ENCODE measurements at regions not wholly inside any gene's neighbourhood (a gene's known extent, or its start where the extent isn't known, plus 50 kb on each side); places are given as distances from the start of the nearest gene placed in this dataset.
A peak's percentile ranks its signal among the peaks of the same experiment; 100 is the strongest.
"Not testable (repeated sequence)": the region's sequence is repeated elsewhere in the genome, so short reads cannot be mapped to it uniquely, and the experiment has no call there.

DNA sequence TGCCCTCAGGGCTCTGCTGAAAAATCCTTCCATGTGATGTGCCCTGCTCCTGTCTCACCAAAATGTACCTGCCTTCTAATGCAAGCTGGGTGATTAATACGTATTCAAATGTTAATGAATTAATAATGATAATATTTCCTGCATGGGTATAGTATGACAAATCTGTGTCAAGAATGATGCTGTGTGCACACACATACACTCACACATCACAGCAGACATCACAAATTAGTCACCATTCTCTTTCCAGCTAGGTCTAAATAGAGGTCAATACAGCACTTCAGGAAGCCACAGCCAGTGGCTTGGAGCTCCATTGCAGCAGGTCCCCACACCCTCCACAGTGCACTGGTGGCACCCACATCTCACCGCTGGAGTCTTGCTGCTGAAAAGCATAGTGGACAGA lies 681.2 kb upstream of the NRP1 start:
- no peak for DNase-seq (ENCODE audit: low read depth, low spot score)

DNA sequence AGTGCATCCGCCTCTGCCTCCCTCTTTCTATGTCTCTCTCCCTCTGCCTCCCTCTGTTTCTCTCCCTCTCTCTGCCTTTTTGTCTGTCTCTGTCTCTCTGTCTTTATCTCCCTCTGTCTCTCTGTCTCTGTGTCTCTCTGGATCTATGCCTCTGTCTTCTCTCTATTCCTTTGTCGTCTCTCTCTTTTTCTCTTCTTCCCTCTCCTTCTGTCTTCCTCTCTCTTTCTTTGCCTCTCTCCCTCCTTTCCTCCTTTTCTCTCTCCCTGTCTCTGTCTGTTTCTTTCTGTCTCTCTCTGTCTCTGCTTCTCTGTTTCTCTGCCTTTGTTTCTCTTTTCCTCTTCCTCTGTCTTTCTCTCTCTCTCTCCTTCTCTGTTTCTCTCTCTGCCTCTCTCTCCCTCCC lies 678.8 kb upstream of the NRP1 start:
- no peak for DNase-seq (ENCODE audit: low read depth, low spot score)

DNA sequence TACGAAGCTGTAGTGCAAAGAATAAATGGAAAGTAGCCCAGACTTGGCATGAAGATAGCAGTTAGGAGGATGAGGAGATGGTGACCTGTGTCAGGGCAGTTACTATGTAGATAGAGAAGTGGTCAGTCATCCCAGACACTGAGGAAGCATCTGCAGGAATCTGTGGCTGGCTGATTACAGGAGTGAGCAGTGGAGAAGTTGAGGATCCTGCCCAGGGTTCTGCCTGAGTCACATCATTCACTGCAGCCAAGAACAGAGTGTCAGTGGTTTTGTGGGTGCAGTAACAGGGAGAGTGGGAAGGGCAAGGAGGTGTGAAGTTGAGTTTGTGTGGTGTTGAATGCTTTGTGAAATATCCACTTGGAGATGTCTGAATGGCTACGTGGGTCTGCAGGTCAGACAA lies 676.4 kb upstream of the NRP1 start:
- DNase-seq (ENCODE audit: low read depth, low spot score): peak; percentile 44

DNA sequence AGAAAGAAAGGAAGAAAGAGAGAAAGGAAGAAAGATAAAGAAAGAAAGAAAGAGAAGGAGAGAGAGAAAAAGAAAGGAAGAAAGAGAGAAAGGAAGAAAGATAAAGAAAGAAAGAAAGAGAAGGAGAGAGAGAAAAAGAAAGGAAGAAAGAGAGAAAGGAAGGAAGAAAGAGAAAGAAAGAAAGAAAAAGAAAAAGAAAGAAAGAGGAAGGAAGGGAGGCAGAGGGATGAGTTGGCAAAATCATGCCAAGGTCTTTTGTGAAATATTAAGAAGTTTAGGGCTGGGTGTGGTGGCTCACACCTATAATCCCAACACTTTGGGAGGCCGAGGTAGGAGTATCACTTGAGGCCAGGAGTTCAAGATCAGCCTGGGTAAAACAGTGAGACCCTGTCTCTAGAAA lies 675.8 kb upstream of the NRP1 start:
- DNase-seq (ENCODE audit: low read depth, low spot score): not testable (repeated sequence)

DNA sequence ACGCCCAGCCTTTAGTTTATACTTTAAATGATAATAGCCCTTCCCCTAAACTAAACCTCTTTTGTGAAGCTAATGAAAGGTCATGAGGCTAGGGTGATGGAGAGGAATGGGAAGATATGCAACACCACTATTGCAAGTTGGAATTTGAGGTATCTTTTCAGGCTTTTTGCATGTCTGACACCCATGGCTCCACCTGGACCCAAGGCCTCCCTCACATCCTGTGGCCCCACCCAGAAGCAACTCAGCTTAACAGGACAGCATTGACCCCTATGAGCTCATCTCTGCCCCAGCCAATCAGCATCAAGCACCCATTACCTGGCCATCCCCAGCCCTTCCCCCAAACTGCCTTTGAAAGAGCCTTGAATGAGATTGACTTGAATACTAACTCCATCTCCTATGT lies 674.2 kb upstream of the NRP1 start:
- DNase-seq (ENCODE audit: low read depth, low spot score): no peak

DNA sequence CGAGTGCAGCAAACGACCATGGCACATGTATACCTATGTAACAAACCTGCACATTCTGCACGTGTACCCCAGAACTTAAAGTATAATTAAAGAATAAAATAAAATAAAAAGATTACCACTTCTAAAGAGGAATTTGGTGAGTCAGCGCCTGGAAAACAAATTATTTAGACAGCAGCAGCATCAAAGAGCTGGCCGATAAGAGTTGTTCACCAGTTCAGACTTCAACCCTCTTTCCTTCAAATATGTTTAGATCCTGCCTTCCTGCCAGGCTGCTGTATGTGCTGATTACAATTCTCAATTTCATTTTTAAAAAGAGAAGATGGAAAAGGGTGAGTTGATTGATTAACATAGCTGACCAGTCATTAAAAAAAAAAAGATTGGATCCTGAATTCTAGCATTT lies 672.0 kb upstream of the NRP1 start:
- DNase-seq (ENCODE audit: low read depth, low spot score): peak; percentile 18

DNA sequence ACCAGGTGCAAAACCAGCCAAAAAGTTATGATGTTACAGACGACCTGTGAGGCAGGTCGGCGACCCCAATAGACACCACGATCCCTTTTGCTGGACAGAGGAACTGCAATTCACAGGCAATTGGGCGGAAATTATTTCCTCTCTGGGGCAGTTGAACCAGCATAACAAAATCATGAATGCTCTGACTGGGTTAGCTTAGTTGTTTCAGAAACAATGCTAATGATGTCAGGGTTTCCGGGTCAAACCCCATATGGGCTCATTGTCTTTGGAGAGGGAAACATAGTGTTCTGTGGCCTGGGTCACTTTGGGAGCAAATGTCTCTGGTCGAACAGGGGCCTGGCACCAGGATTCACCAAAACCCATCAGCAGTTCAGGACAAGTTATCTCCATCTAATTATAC lies 669.1 kb upstream of the NRP1 start:
- DNase-seq (ENCODE audit: low read depth, low spot score): no peak

DNA sequence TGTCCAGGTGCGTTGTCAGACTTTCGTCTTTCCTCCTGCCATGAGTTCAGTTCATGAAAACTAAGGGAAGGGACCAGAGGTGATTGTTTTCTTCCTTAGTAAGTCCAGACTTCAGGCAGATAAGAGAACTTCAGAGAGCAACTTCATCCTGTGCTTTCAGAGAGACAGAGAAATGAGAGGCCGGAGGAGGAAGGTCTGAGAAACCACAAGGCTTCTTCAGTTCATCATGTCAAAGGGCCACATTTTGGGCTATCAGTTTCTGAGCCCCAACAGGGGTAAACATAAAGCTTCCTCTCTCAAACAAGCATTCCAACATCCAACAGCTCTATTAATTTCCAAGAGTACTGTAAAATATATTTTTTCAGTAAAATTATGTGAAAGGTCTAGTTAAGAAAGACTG lies 668.4 kb upstream of the NRP1 start:
- no peak for DNase-seq (ENCODE audit: low read depth, low spot score)

DNA sequence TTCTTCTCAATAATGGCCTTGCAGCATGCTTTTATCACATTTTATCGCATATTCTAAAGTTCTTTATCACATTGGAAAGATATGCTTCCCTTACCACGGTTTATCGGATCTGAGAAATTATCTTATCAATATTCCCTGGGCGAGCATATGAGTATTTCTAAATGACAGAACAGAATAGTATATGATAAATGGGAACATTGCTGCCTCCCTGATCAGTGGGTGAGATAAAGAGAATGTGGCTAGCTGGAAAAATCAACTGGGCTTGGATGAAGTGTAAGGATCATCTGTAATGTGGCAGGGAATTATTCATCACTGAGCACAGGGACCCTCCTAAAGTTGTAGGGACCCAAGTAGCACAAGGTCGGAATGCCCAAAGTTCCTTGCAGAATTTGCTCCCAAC lies 667.4 kb upstream of the NRP1 start:
- DNase-seq (ENCODE audit: low read depth, low spot score): no peak

DNA sequence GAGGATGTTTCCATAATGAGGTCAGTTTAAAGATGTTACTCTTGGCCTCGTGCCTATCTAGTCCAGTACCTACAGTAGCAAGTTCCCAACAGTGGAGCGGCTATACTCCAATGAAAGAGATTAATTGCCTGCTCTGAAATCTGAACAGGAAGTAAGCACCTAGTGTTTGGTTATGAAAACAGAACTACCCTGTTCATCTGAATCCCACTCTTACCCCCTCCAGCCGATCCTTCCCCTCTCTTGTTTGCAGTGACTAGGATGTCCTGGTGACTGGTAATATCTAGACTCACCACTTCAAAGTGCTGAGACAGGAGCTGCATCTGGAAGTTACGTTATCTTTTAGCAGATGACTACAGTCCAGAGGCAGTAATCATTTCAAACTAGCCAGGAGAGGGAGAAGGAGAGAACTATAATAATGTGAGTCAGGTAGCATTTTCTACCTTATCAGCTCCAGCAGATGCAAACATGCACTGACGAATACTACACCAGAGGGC lies 666.7 kb upstream of the NRP1 start:
- DNase-seq (ENCODE audit: low read depth, low spot score): no peak

DNA sequence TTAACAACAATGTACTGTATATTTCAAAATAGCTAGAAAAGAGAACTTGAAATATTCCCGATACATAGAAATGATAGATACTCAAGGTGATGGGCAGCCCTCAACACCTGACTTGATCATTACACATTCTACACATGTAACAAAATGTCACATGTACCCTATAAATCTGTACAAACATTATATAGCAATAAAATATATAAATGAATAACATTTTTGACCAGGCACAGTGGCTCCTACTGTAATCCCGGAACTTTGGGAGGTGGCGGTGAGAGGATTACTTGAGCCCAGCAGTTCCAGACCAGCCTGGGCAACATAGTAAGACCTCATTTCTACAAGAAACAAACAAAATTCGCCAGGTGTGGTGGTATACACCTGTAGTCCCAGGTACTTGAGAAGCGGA lies 659.5 kb upstream of the NRP1 start:
- DNase-seq (ENCODE audit: low read depth, low spot score): no peak

DNA sequence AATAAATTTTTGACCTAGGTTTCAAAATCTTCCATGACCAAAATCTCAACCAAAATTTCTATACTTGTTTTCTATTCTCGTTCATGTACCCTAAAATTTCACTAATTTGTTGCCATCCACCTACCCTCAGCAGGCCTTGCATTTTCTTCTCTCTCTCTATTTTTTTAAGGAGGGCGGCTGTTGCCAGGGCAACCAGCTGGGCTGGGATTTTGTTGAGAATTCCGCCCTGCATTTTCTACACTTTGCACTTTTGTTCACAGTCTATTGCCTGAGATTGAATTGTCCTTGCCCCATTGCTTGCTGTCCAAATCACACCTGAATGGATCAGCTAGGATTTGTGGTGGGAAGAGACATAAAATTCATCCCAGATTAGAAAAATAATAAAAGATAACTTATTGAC lies 657.5 kb upstream of the NRP1 start:
- DNase-seq (ENCODE audit: low read depth, low spot score): no peak

DNA sequence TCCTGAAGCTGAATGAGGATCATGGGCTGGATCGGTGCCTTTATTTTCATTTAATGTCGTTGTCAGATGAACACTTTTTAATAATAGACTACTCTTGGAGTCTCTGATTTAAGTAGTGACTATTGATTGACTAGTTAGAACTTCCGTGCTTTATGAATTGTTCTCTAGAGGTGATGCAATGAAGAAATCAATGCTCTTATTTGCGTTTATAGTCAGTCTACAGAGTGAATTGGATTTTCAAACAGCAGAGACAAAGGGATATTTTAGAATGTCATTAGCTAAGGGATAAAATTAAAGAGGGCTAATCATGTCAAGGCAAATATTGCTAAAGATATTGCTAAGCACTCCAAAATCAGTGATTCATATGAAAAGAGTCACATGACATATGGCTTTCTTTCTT lies 652.0 kb upstream of the NRP1 start:
- DNase-seq (ENCODE audit: low read depth, low spot score): no peak

DNA sequence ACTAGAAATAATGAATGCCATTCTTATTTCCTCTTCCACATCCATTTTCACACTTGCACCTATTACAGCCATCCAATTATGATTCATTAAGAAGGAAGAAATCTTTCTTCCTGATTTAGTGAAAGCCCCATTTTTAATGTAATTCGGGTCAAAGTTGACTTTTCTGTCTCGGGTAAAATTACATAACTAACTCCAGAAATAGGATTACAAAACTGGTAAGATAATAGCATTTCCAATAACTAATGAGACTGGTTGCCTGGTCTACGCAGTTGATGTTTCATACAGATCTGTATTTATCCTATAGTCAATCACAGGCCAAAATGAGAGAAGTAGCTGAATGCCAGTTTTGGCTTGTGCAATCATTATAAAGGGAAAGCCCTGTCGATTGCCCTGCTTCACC lies 651.5 kb upstream of the NRP1 start:
- DNase-seq (ENCODE audit: low read depth, low spot score): no peak

DNA sequence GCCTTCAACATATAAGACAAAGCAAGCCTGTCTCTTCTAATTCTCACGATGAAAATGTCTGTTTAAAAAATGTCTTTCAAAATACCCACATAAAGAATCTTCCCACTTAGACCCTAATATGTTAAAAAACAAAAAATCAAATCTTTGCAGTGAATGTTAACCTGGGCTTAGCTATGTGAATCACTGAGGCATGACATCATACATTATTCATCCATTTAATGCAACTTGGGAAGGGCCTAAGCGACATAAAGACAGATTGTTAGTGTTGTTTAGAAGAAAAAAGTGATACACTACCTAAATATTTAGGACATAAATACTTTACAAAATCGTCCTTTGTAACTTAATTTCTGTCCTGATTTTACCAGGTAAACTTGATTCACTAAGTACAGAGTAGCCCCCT lies 648.5 kb upstream of the NRP1 start:
- DNase-seq (ENCODE audit: low read depth, low spot score): peak; percentile 11

DNA sequence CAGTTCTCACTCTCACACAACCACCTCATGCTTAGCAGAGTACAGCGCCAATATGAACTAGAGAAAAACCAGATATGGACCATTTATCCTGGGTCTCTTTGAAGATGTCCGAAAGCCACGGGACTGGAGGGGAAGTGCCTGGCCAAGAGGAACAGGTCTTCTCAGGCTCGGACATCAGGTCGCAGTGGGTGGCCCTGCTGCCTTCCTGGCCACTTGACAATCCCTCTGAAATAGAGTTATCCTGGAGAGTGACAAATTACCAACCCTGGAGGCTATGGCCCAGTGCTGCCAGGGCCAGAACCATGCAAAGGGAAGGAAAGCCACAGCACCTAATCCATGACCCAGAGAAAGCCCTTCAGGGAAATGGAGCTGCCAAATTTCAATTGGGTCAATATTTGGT lies 646.8 kb upstream of the NRP1 start:
- no peak for DNase-seq (ENCODE audit: low read depth, low spot score)

DNA sequence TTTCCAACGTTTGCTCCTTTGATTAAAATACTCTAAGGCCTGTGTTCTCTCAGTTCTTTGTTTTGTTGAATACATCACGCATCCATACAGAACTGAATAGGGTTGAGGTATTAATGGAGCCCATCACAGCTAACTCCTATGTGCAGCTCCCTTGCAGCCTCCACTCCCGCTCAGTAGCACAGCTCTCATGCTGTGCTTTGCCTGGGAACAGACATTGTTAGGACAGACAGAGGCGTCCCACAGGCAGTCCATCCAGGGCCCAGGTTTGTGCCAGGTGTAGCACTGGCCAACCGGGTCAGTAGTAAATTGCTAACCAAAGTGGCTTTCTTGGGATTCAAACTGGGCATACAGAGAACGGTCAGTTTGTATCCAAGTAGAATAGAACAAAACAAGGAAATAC lies 644.7 kb upstream of the NRP1 start:
- no peak for DNase-seq (ENCODE audit: low read depth, low spot score)

DNA sequence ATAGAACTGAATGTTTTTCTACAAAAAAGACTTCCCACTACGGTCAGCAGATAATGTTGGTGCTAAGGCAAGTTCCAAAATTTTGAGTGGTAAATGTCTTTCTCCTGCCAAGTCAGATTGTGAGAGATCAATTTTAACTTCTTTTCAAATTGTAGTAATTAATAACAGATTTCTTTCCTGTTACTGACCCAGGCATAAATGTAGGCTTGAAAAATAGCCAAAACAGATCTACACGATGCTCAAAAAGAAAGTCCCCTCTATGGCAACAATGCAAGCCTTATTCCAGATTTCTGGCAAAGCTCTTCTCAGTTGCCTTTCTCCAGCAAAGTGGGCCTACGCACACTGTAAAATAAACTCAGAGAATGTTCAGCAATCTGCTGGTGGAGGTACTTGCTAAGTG lies 641.0 kb upstream of the NRP1 start:
- no peak for DNase-seq (ENCODE audit: low read depth, low spot score)

DNA sequence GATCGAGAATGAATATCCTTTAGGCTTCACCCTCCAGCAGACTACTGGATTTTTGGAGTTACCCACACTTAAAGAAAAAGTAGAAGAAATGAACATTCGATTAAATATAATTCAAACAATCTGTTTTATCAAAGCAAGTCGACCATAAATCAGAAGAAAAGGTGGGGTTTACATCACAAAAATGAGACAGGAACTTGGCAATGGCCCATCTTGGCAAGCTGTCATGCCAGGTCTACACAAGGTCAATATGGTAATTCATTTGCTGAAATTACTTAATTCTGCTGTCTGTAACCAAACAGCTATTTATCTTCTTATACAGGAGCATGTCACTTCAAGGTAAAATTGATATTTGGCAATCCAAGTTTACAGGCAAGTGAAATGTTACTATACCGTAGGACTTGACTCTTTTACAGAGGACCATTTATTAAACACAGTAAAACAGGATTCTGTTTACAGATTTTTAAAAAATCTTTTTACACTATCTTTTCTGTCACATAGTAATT lies 640.6 kb upstream of the NRP1 start:
- no peak for DNase-seq (ENCODE audit: low read depth, low spot score)

DNA sequence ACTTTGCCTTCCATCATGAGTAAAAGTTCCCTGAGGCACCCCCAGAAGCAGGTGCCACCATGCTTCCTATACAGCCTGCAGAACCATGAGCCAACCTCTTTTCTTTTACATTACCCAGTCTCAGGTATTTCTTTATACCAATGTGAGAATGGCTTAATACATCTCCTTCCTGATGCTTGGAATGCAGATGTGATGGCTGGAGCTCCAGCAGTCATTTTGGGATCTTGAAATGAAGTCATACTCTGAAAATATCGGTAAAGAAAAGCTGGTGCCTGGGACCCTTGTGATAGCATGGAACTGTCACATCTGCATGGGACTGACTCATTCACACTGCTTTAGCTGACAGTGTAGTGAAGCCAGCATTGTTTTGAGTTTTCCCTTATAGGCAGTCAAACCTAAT lies 634.5 kb upstream of the NRP1 start:
- DNase-seq (ENCODE audit: low read depth, low spot score): no peak

DNA sequence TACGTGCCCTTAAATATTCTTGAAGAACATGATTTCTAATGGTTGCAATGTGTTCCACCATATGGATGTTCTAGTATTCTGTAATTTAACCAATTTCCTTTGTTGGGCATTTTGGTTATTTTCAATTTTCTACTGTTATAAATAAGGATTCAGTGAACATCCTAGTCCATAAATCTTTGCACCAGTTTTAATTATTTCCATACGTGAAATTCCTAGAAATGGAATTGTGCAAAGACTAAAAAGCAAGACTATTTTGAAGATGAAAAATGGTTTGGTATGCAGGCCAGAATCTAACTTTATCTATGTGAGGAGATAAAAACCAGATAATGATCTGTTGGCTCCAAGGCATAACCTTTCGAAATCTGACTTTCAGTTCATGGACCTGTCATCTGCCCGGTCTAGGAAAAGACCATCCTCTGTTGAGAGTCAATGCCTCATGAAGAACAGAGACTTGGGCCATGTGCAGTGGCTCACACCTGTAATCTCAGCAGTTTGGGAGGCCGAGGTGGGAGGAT lies 633.2 kb upstream of the NRP1 start:
- DNase-seq (ENCODE audit: low read depth, low spot score): no peak

DNA sequence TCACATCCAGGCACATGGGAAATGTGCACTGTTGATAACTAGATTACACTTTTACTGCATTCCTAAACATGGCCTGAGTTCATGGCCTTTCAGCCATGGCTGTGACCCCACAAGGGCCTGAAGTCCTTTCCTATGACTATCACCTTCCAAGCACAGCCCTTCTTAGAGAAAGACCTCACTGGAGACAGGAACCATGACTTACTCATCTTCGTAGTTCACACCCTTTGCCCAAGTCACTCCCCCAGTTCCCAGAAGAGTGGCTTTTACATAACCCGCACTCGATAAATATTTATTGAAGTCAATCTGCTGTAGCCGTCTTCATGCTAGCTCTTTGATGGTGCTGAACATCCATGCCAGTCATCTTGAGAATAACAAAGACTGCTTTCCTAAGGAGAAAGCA lies 632.5 kb upstream of the NRP1 start:
- no peak for DNase-seq (ENCODE audit: low read depth, low spot score)

DNA sequence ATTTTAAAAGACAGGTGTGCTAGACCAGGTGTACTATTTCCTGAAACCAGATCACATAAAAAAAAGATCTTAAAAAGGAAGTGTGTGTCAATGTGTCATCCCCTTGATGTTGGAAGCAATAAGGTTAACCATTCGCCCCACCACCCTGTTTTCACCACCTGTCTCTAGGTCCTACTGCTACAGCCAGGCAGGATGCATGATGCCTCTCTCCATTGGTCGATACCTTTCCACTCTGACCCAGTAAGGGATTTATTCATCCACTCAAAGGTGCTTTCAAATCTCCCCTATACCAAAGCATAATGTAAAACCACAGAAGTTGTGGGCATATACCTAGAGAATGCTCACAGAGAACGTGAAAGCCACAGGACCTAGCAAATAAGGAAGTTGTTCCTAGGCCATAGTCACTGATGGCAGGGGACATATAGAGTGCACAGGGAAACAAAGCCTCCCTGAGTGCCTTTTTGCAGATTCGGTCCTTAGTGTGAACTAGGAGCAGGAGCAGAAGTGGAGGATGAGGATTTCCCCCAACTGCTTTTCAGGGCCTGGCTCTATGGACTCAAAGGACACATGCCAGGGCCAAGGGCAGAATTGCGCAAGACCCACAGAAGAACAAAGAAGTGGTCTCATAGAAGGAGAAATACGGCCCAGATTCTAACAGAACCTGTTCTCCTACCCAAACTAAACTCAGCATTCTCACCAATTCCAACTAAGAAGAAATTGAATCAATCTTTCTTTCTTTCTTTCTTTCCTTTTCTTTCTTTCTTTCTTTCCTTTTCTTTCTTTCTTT lies 631.5 kb upstream of the NRP1 start:
- no peak for DNase-seq (ENCODE audit: low read depth, low spot score)

DNA sequence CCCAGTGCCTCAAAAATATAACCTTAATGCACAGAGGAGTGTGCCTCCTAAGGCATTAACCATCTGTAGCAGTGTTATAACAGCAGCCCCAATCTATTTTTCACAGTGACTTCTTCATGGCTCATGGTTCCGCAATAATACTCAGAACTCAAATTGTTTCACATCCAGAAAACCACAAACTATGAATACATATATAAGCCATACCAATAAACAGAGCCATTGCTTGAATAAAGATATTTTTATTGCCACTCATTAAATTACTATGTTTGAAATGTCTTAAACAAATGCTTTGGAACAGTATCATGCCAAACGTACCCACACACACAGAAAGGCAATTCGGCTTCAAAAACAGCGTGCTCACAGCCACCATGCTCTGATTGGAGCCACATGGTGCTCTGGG lies 629.3 kb upstream of the NRP1 start:
- no peak for DNase-seq (ENCODE audit: low read depth, low spot score)

Measured in astrocyte of the hippocampus (primary cell).